Cardiac fibroblast (primary cell): ENCODE measurements at regions not wholly inside any gene's neighbourhood (a gene's known extent, or its start where the extent isn't known, plus 50 kb on each side); places are given as distances from the start of the nearest gene placed in this dataset.

ENCODE experiments used
- DNase-seq, 2 donors: peaks; one replicate each; pipeline versions ENCODE4 v3.0.0 to v3.0.0-alpha.2; 2010; ENCODE audit warnings: low read depth in 2 of 2
- H3K4me3 ChIP-seq, 2 donors: replicated peaks in 1 of 2; 1 replicate in 1 of 2; 2 replicates in 1 of 2; pipeline ENCODE4 v1.5.1; 2011; ENCODE audit warnings: low read depth in 2 of 2, low read length in 2 of 2, mild to moderate bottlenecking in 2 of 2, moderate library complexity in 1 of 2
- CTCF ChIP-seq: IDR thresholded peaks from one replicate; pipeline ENCODE4 v1.5.1; 2011; ENCODE audit warnings: low read depth, mild to moderate bottlenecking, low read length, inconsistent platforms

- no peak overlapping the region for H3K4me3 ChIP-seq
- no peak for TF ChIP-seq CTCF
- no peak for DNase-seq
Observed at GRCh38 chr18:56481751-56482150, 156.6 kb downstream of the TXNL1 start.

- no peak for TF ChIP-seq CTCF
- no peak for DNase-seq
- H3K4me3 ChIP-seq: no peak overlapping the region
Observed at GRCh38 chr18:56479841-56480240, 158.6 kb downstream of the TXNL1 start.

DNA sequence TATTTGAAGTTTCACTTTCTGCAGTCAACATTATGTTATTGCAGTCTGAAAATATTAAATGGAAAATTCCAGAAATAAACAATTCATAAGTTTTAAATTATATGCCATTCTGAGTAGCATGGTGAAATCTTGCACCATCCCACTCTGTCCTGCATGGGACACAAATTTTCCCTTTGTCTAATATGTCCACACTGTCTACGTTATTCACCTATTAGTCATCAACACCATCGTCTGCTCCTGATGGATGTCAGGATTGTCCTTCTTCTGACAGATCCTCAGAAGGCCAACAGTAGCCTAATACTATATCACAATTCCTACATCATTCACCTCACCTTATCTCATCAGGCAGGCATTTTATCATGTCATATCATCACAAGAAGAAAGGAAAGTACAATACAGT is 163.1 kb downstream of the TXNL1 start:
- no peak overlapping the region for H3K4me3 ChIP-seq
- DNase-seq: peak in 1 of 2 donors; percentile 34
- TF ChIP-seq CTCF: no peak

GRCh38 chr18:56473400-56474024 is 164.9 kb downstream of the TXNL1 start:
- no peak overlapping the region for H3K4me3 ChIP-seq
- no peak for DNase-seq
- TF ChIP-seq CTCF: no peak

DNA sequence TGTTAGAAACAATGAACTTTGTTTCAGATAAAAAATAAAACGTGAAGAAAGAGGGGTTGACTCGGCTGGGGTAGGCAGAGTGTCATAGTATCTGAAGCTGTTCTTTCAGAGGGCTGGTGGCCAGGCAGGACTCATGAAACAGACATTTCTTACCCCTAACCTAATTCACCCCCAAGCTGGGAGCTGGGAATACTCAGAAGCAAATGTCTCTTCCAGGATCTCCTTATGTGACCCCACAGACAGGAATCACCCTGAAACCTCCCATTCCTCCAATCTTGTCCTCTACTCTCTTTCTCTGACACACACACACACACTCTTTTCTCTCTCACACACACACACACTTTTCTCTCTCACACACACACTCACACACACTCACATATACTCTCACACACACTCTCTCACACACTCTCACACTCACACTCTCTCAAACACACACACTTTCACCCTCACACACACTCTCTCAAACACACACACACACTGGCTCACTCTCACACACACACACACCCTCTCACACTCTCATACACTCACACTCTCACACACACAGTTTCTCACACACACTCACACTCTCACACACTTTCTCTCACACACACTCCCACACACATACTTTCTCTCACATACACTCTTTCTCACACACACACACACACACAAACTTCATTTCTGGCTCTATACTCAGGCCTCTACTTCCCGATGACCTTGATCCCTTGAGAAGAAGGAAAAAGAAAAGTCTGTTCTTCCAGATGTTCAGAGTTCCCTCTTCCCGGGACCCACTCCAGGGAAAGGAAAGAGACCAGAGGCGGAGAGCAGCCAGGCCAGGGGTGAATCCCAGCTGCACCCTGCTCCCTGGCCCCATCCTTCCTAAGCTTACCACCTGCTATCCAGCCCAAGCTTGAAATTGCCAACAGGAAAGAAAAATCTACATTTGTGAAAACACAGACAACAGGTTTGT is 167.7 kb downstream of the TXNL1 start:
- DNase-seq: no peak
- TF ChIP-seq CTCF: no peak
- no peak overlapping the region for H3K4me3 ChIP-seq

GRCh38 chr18:56469582-56469981 is 168.8 kb downstream of the TXNL1 start:
- no peak for TF ChIP-seq CTCF
- no peak overlapping the region for H3K4me3 ChIP-seq
- DNase-seq: no peak
